ENCODE measurements at regions not wholly inside any gene's neighbourhood (a gene's known extent, or its start where the extent isn't known, plus 50 kb on each side); places are given as distances from the start of the nearest gene placed in this dataset.

DNA sequence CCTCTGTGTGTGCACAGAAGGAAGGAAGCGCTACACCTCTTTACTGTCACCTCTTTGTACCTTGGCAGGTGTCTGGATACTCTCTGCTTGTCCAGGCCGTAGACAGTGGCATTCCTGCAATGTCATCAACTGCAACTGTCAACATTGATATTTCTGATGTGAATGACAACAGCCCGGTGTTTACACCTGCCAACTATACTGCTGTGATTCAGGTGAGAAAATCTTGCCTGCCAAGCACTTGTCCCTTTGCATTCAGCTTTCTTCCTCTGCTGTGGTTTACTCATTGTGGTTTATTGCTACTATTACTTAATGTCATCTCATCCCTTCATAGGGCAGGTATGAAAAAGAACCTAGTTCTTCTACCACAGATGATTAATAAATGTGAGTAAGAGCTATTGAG lies 131.9 kb upstream of the MTNR1B start:
- DNase-seq (ENCODE audit: low read depth, low spot score), result no peak
- in situ Hi-C loops (cut with HindIII; ENCODE audit: low sequenced_read_pairs), result no loop called here
- TF ChIP-seq, protein P1, sequence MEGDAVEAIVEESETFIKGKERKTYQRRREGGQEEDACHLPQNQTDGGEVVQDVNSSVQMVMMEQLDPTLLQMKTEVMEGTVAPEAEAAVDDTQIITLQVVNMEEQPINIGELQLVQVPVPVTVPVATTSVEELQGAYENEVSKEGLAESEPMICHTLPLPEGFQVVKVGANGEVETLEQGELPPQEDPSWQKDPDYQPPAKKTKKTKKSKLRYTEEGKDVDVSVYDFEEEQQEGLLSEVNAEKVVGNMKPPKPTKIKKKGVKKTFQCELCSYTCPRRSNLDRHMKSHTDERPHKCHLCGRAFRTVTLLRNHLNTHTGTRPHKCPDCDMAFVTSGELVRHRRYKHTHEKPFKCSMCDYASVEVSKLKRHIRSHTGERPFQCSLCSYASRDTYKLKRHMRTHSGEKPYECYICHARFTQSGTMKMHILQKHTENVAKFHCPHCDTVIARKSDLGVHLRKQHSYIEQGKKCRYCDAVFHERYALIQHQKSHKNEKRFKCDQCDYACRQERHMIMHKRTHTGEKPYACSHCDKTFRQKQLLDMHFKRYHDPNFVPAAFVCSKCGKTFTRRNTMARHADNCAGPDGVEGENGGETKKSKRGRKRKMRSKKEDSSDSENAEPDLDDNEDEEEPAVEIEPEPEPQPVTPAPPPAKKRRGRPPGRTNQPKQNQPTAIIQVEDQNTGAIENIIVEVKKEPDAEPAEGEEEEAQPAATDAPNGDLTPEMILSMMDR (IDR thresholded peaks at IDR 0.05; ENCODE audit: low read depth, low read length), result no peak
- H3K4me3 ChIP-seq (ENCODE audit: low read depth, low read length), result no peak overlapping the region

DNA sequence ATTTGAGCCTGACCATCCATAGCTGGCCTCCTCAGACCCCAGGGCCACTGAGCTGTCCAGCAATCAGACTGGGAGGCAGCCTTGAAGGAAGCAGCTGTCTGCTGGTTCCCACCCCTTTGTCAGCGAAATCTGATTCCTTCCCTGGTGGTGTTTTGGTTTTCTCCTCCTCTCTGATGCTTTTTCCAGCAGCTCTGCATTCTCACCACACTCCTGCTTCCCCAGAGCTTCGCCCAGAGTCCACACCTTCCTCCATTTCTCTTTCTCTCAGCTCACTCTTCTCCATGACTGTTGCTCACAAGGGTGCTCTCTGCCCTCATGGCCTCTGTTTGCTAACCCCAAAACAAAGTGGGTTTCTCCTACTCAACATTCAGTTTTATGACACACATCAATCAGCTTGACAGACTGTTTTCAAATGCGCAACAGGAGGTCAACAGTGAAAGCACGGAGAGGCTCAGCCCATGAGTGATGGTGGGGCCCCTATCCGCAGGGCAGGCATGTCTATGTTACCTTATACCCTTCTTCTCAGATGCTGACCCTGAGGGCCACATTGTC lies 130.6 kb upstream of the MTNR1B start:
- no peak for DNase-seq (ENCODE audit: low read depth, low spot score)
- in situ Hi-C loops (cut with HindIII; ENCODE audit: low sequenced_read_pairs), result no loop called here
- TF ChIP-seq, protein P1 (IDR thresholded peaks at IDR 0.05; ENCODE audit: low read depth, low read length), result no peak
- H3K4me3 ChIP-seq (ENCODE audit: low read depth, low read length), result no peak overlapping the region

DNA sequence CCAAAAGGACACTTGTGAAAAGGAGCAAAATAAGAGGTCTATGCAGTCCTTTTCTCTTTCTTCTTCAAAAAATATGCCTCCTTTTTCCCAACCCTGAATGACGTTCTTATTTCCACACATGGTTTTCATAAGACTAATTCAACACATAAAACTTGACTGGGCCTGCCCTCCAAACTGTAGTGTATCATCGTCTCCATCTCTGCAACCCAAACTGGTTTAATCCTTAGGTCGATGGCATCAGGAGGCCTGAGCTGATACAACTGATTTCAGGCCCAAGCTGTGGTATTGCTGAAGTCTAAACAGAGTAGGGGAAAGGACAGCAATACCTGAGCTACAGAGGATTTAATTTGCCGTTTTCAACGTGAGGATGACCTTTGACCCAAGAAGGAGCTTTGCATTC lies 130.0 kb upstream of the MTNR1B start:
- no peak for DNase-seq (ENCODE audit: low read depth, low spot score)
- H3K4me3 ChIP-seq (ENCODE audit: low read depth, low read length), result no peak overlapping the region
- TF ChIP-seq, protein P1 (IDR thresholded peaks at IDR 0.05; ENCODE audit: low read depth, low read length), result no peak
- in situ Hi-C loops (cut with HindIII; ENCODE audit: low sequenced_read_pairs), result no loop called here

DNA sequence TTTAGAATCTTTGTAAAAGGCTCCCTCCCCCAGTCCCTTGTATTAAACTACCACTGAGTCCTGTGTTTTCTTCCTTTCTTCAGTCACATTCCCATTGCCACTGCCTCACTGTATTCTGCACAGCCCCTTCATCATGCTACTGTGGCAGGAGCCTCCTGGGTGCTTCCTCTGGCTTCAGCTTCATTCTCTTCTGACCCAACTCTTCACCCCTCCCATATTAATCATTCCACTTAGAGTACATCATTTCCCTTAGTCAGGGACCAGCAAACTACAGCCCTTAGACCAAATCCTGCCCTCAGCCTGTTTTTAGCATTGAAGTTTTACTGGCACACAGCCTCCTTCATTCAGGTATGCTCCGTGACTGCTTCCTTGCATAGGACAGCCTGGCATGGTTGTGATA lies 127.7 kb upstream of the MTNR1B start:
- TF ChIP-seq, protein P1 (IDR thresholded peaks at IDR 0.05; ENCODE audit: low read depth, low read length), result no peak
- in situ Hi-C loops (cut with HindIII; ENCODE audit: low sequenced_read_pairs), result no loop called here
- no peak overlapping the region for H3K4me3 ChIP-seq (ENCODE audit: low read depth, low read length)
- no peak for DNase-seq (ENCODE audit: low read depth, low spot score)

DNA sequence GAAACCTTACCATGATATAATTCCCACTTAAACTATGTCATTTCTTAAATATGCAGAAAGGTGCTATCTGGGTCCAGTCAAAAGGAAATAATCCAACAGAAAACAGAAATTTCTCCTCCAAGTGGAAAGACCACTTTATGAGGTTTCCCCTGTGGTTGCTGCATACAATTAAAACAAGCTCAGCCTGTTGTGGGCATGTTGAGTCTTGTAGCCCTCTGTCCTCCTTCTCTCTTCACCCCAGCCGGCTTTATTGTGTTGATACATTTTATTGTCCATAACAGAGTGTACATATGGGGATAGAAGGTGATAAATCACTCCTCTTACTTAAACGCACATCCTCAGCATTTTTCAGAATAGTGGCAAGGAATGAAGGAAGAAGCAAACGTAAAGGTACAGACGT lies 126.0 kb upstream of the MTNR1B start:
- in situ Hi-C loops (cut with HindIII; ENCODE audit: low sequenced_read_pairs), result no loop called here

DNA sequence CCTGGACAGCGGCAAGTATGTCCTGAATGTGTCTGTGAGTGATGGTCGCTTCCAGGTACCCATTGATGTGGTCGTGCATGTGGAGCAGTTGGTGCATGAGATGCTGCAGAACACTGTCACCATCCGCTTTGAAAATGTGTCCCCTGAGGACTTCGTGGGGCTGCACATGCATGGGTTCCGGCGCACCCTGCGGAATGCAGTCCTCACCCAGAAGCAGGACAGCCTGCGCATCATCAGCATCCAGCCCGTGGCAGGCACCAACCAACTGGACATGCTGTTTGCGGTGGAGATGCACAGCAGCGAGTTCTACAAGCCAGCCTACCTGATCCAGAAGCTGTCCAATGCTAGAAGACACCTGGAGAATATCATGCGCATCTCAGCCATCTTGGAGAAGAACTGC lies 125.3 kb upstream of the MTNR1B start:
- DNase-seq (ENCODE audit: low read depth, low spot score), result no peak
- TF ChIP-seq, protein P1 (IDR thresholded peaks at IDR 0.05; ENCODE audit: low read depth, low read length), result no peak
- H3K4me3 ChIP-seq (ENCODE audit: low read depth, low read length), result no peak overlapping the region
- in situ Hi-C loops (cut with HindIII; ENCODE audit: low sequenced_read_pairs), result no loop called here

More for the DNA sequence above, 126.0 kb upstream of the MTNR1B start:
- no peak for DNase-seq (ENCODE audit: low read depth, low spot score)
- no peak overlapping the region for H3K4me3 ChIP-seq (ENCODE audit: low read depth, low read length)
- TF ChIP-seq, protein P1 (IDR thresholded peaks at IDR 0.05; ENCODE audit: low read depth, low read length), result no peak

DNA sequence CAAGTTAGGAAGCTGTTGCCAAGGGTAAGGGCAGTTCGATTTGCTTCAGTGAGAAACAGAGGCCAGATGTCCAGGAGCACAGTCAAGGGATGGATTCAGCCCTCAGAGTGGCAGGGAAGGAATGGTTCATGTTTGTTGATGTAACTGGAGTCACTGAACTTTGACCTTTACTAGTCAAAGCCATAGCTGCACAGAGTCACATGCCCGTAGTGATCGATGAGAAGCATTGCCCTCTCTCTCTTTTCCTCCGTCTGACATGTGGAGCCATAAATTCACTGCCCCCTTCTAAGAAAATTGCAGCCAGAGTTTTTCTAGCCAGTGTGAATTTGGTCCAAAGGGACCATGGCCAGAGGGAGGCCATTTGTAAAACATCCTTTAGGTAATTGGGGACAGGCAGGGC lies 124.1 kb upstream of the MTNR1B start:
- DNase-seq (ENCODE audit: low read depth, low spot score), result no peak
- in situ Hi-C loops (cut with HindIII; ENCODE audit: low sequenced_read_pairs), result no loop called here
- TF ChIP-seq, protein P1 (IDR thresholded peaks at IDR 0.05; ENCODE audit: low read depth, low read length), result no peak
- H3K4me3 ChIP-seq (ENCODE audit: low read depth, low read length), result no peak overlapping the region

Measured in astrocyte of the spinal cord (primary cell).